Heart right ventricle (tissue), 16 donors: ENCODE measurements at regions not wholly inside any gene's neighbourhood (a gene's known extent, or its start where the extent isn't known, plus 50 kb on each side); places are given as distances from the start of the nearest gene placed in this dataset.

Experiments used
- ATAC-seq, 8 donors: fragments of 200-7000 bp; cut with Tn5 transposase; one replicate each; pipeline ENCODE4 v1.9.1; 2020; ENCODE audit warnings: mild to moderate bottlenecking in 8 of 8, moderate library complexity in 8 of 8, moderate number of reproducible peaks in 1 of 8
- DNase-seq, 2 donors: peaks; one replicate each; pipeline ENCODE4 v3.0.0-alpha.2; 2020
- H3K27ac ChIP-seq, 10 donors: fragments of 200-600 bp; sonication (generic) in 2 of 10; one replicate each; pipeline versions ENCODE4 v1.5.0 to v1.8.0; 2020 to 2022; ENCODE audit warnings: mild to moderate bottlenecking in 3 of 10
- H3K27me3 ChIP-seq, 7 donors: fragments of 200-600 bp; one replicate each; pipeline ENCODE4 v1.8.0; 2021 to 2022; ENCODE audit warnings: mild to moderate bottlenecking in 2 of 7
- H3K36me3 ChIP-seq, 9 donors: fragments of 200-600 bp; sonication (generic) in 1 of 9; one replicate each; pipeline versions ENCODE4 v1.5.0 to v1.8.0; 2020 to 2022; ENCODE audit warnings: mild to moderate bottlenecking in 2 of 9
- H3K4me1 ChIP-seq, 9 donors: fragments of 200-600 bp; sonication (generic) in 1 of 9; one replicate each; pipeline versions ENCODE4 v1.5.0 to v1.8.0; 2020 to 2022; ENCODE audit warnings: mild to moderate bottlenecking in 4 of 9
- H3K4me3 ChIP-seq, 10 donors: fragments of 200-600 bp; sonication (generic) in 2 of 10; one replicate each; pipeline versions ENCODE4 v1.5.0 to v1.8.0; 2020 to 2022; ENCODE audit warnings: mild to moderate bottlenecking in 7 of 10, moderate library complexity in 2 of 10
- H3K9me3 ChIP-seq, 11 donors: fragments of 200-600 bp in 10 of 11; sonication (generic) in 2 of 11; one replicate each; pipeline versions ENCODE4 v1.5.0 to v1.8.0; 2013 to 2022; ENCODE audit warnings: mild to moderate bottlenecking in 2 of 11, control low read depth in 1 of 11, moderate library complexity in 1 of 11
- CTCF ChIP-seq, 9 donors: fragments of 200-600 bp; sonication (generic) in 2 of 9; IDR thresholded peaks; one replicate each; pipeline versions ENCODE4 v1.5.0 to v1.8.0; 2021 to 2022; ENCODE audit warnings: antibody characterized with exemption in 9 of 9, mild to moderate bottlenecking in 5 of 9, moderate library complexity in 1 of 9
- WGBS, 2 donors: extraction: QIAGEN DNeasy Blood & Tissue Kit; methylation state at CpG; one replicate each; pipeline ENCODE4 v1.1.7; 2013; ENCODE audit warnings: inconsistent platforms in 1 of 2; 5-methylcytosine and 5-hydroxymethylcytosine counted together
- intact Hi-C, 10 donors: fragments of 100-400 bp; cut with DNase I; formaldehyde crosslinking; loops; one replicate each; pipeline versions ENCODE4 v1.11.1 to v1.14.2; 2022
- donor health status: Arrhythmogenic right ventricular cardiomyopathy.
- donor health status: ischemic (EF 13 %, LVEDD 7.1; RV severe dilation, severe dysfunction).
- donor health status: healthy with polysubstance abuse.
- donor health status: DM: no; HTN: yes; CAD: no.
- donor health status: DM: no; HTN: no; CAD: no.
- donor health status: ischemic (EF 25% LVEDD 6.9; RV normal size, moderate dysfunction).
- donor health status: ischemic (EF 25% LVEDD 5.7; RV mildly dilated, moderate dysfunction).
- donor health status: healthy.
- donor health status: DM: yes; HTN: yes; CAD: no.
- donor health status: Ischemic cardiomyopathy.
- donor health status: ischemic (EF 35%, LVEDD 5.7; RV mildly dilated, moderate dysfunction).
- donor health status: nonischemic (EF 11% LVEDD 7.7; RV severe dilation, severe dysfunction).
- donor health status: DM: yes; HTN: yes; CAD: no.
- donor health status: PGD.
- donor health status: ischemic (EF 29% LVEDD 5.4; RV normal size, mild dysfunction).
- donor health status: nonischemic (EF 23%, LVEDD 6.1; RV moderate dilation, normal function).

- H3K4me1 ChIP-seq = no peaks in the 10 kb centered on the region
- 68 to 81% methylated on average over 7 of the region's 7 CpGs for WGBS, 2 donors
- no peaks in the 10 kb centered on the region for H3K36me3 ChIP-seq
- peaks cover 0 to 3% (median 0%) of the 10 kb centered on the region in 11 donors for H3K9me3 ChIP-seq
- no peak for TF ChIP-seq CTCF (IDR thresholded peaks at IDR 0.05)
- intact Hi-C loops = no loop called here
- H3K27me3 ChIP-seq = no peaks in the 10 kb centered on the region
- no peak overlapping the region for H3K27ac ChIP-seq
- ATAC-seq (no peak), DNase-seq (no peak)
- no peak overlapping the region for H3K4me3 ChIP-seq
Measured at GRCh38 chr7:33661430-33662160, 243.7 kb upstream of the BMPER start.

- no peak overlapping the region for H3K27ac ChIP-seq
- DNase-seq = no peak
- H3K4me3 ChIP-seq = no peak overlapping the region
- no peak for TF ChIP-seq CTCF (IDR thresholded peaks at IDR 0.05)
- no peaks in the 10 kb centered on the region for H3K36me3 ChIP-seq
- H3K4me1 ChIP-seq = no peaks in the 10 kb centered on the region
- no peak for ATAC-seq
- no peaks in the 10 kb centered on the region for H3K9me3 ChIP-seq
- H3K27me3 ChIP-seq = no peaks in the 10 kb centered on the region
- intact Hi-C loops = no loop called here
Measured at GRCh38 chr7:33666531-33666930, 238.8 kb upstream of the BMPER start.

GRCh38 chr7:33667196-33667595 is 238.1 kb upstream of the BMPER start:
- intact Hi-C loops = no loop called here
- ATAC-seq = no peak
- DNase-seq = no peak
- H3K4me3 ChIP-seq = no peak overlapping the region
- TF ChIP-seq CTCF (IDR thresholded peaks at IDR 0.05) = no peak
- no peaks in the 10 kb centered on the region for H3K4me1 ChIP-seq
- no peaks in the 10 kb centered on the region for H3K36me3 ChIP-seq
- H3K27me3 ChIP-seq = no peaks in the 10 kb centered on the region
- H3K9me3 ChIP-seq = no peaks in the 10 kb centered on the region
- H3K27ac ChIP-seq = no peak overlapping the region

DNA sequence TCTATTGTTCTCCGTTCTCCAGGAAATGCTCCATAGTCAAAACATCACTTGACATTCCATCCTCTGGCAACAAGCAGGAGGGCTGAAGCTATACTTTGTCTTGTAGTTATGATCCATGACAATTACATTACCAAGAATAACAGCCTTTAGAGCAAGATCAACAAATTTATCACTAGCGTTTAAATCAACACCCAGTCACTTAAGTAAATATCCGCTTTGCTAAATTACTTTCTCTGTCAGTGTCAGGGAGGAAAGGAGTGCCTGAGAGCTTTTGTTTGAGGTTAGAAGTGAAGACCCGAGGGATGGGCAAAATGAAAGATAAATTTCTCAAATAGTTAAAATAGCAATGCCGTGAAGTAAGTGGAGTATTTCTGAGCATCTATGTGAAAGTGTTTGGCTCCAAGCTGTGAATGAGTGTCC is 236.1 kb upstream of the BMPER start:
- TF ChIP-seq CTCF (IDR thresholded peaks at IDR 0.05) = no peak
- no peak for DNase-seq
- Histone ChIP-seq H3K4me3 (no peak overlapping the region), H3K36me3 (no peaks in the 10 kb centered on the region), H3K4me1 (no peaks in the 10 kb centered on the region), H3K27me3 (no peaks in the 10 kb centered on the region), H3K9me3 (no peaks in the 10 kb centered on the region), H3K27ac (no peak overlapping the region)
- intact Hi-C loops = no loop called here
- 56 to 59% methylated on average over 5 of the region's 5 CpGs for WGBS, 2 donors
- ATAC-seq = no peak
